IPS-18c (cell line): ENCODE measurements at regions not wholly inside any gene's neighbourhood (a gene's known extent, or its start where the extent isn't known, plus 50 kb on each side); places are given as distances from the start of the nearest gene placed in this dataset.

ENCODE experiments used
- H3K4me3 ChIP-seq: 2 replicates; pipeline ENCODE4 v1.7.0; 2013; ENCODE audit warnings: low read depth, mild to moderate bottlenecking, low read length, moderate library complexity; ENCODE audit not compliant: insufficient read depth
- H3K9me3 ChIP-seq: one replicate; pipeline ENCODE4 v1.6.1; 2013; ENCODE audit warnings: mild to moderate bottlenecking, low read length, moderate library complexity; ENCODE audit not compliant: control insufficient read depth, insufficient read depth

DNA sequence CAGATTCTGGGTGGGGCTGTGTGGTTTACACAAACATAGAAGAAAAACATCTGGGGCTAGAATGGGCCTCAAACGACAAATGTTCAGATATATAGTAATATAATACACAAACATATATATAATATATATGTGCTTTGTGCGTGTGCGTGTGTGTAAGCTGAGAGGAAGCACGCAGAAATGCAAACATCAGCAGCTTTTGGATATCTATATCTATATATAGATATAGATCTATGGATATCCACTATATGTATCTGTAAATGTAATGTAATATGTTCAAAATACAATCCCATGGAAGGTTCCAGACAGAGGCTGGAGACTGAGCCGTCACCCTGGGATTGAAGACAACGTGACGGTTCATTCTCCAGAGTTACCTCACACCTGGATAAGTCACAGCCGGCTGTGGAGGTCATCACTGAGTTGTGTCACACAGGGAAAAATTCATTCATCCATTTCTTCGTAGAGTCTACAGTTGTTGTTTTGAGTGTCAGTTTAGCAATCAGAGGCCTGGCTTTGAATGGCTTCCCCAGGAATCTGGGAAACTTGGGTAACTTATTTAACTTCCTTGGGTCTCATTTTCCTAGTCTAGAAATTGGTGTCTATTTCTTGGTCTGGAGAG lies 123.0 kb upstream of the CPEB4 start:
- Histone ChIP-seq H3K9me3 (no peaks in the 10 kb centered on the region), H3K4me3 (no peak overlapping the region)

DNA sequence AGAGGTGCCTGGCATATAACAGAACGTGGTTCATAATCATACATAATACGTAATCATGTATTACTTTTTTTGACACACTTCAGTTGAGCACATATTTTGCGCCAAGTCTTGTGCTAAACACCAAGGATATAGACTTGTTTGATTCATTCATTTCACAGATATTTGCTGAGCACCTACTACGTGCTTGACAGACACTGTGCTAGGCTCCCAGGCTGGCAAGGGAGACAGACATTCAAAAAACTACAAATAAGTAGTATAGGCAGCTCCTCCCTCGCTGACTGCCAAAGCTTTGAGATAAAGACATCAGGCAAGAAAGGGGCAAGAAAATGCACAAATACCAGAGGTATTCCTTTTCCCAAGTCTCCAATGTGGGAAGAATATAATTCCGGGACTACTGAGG lies 122.5 kb upstream of the CPEB4 start:
- no peak overlapping the region for H3K4me3 ChIP-seq
- H3K9me3 ChIP-seq: no peaks in the 10 kb centered on the region

DNA sequence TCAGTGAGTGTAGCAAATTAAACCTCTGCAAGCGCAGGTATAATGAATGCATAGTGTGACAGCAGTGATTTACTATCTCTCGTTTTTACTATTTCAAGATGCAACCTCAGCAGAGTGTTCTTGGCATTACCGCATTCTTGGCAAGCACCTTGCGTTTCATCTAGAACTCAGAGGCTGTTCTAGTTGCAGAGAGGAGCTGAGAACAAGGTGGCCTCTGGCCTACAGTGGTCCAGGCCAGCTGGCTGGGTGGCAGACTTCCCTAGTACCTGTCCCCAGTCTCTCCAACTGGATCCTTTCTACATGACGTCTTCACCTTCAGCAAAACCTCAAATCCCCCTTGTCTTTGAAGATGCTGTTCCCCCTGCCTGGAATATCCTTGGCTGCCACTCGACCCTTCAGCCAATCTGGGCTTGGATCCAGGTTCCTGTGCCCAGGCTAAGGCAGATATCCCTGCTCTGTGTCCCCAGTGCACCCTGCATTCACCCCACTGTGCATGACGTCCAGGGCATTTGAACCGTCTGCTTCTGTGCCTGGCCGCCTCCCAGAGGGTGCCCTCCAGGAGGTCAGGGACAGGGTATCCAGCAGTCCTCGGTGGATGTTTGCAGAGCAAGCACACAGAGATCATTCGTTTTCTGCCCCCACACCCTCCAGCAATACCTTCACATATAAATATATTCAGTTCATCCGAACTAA lies 120.4 kb upstream of the CPEB4 start:
- Histone ChIP-seq H3K4me3 (no peak overlapping the region), H3K9me3 (no peaks in the 10 kb centered on the region)

DNA sequence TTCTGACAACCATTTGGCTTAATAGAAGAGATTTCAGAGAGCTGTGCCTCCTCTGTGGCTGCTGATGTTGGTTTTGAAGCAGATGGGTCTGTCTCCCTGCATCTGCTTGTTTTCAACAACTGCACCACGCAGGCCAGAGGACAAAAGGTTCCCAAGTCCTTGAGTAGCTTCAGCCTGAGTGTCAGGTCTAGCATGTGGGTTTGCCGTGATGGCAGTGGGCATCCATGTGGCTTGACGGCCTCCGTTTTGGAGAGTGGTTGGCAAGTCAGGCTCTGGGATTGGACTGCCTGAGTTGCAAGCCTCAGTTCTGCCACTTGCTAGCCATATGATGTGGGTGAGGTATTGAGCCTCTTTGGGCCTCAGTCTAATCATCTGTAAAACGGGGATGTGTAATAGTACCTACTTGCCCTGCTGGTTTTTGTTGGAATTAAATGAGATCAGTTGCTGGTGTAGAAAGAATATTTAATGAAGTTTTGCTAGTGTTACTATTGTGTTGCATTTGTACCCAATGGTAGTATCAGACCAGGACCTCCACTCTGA lies 119.8 kb upstream of the CPEB4 start:
- no peaks in the 10 kb centered on the region for H3K9me3 ChIP-seq
- H3K4me3 ChIP-seq: no peak overlapping the region

DNA sequence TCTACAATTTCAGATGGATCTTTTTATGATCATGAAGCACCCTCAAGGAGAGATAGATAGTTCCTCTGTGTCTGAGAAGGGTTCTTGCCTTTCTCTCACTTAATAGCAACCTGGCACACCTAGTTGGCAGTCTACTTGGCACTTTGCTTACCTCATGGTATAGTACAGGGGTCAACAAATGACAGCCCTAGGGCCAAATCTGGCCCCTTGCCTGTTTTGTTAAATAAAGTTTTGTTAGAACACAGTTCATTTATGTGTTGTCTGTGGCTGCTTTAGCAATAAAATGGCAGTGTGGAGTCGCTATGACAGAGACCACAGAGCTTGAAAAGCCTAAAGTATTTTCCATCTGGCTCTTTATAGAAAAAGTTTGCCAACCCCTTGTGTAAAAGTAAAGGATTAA lies 119.3 kb upstream of the CPEB4 start:
- Histone ChIP-seq H3K9me3 (no peaks in the 10 kb centered on the region), H3K4me3 (no peak overlapping the region)

DNA sequence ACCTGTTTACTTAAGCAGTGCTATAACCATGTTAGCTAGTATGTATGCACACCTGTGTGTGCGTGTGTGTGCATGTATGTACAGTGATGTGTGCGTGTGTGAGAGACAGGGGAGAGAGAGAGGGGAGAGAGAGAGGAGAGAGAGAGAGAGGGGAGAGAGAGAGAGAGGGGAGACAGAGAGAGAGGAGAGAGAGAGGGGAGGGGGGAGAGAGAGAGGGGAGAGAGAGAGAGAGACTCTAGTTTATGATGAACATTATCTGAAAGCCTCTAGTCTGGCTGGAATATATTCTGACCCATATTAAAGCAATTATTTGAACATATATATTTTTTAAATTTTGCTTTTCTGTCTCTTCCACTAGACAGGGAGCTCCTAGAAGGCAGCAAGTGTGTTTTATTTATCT lies 117.5 kb upstream of the CPEB4 start:
- H3K9me3 ChIP-seq: no peaks in the 10 kb centered on the region
- no peak overlapping the region for H3K4me3 ChIP-seq

DNA sequence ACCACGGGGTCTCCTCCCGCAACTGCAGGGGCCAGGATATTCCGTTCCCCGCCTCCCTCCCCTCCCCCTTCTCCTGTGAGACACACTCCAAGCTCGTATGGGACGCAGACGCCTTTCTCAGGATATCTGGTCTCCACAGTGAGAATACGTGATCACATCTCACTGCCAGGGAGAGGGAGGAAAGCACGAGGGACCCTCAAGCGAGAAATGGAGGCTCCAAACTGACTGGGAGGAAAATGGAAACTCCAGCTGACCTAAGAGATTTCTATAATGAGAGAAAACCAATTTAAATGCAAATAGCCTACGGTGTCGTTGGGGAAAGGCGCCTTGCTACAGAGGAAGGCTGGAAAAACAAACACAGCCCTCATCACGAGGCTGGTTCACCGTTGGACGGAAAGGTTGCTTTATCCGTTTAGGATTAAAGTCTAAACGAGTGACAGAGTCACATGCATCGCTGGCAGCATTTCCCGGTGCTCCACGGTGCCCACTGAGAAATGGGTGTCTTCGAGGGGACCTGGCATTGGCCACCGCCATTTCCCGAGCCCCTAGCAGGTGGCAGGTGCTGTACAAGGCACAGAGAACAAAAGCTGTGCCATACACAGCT lies 116.9 kb upstream of the CPEB4 start:
- no peak overlapping the region; the same call in 1 of the 2 replicates for H3K4me3 ChIP-seq
- H3K9me3 ChIP-seq: no peaks in the 10 kb centered on the region

DNA sequence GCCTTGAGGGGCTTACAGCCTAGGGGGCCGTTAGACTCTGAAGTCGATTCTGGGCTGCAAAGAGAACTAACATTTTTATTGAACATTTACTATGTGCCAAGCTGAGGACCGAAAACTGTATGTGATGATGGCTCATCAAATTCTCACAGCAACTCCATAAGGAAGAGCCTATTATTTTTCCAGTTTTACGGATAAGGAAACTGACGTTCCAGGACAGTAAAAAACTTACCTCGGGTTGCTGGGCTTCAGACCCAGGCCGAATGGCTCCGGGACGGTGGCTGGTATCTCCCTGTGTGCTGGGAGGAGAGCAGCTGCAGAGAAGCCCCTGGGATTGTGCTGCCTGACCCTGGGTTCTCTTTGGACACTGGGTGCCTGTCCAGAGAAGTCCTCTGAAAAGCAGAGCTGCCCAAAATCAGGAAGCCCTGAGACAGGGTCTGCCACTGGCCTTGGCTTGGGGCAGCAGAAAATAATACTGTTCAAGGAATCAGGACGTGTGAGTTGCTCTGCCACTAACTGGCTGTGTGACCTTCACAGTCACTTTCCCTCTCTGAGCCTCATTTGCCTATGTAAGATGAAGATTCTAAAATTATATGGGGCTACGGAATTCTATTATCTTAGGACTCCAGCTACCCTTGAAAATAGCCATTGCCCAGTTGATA lies 116.3 kb upstream of the CPEB4 start:
- Histone ChIP-seq H3K9me3 (no peaks in the 10 kb centered on the region), H3K4me3 (no peak overlapping the region)

DNA sequence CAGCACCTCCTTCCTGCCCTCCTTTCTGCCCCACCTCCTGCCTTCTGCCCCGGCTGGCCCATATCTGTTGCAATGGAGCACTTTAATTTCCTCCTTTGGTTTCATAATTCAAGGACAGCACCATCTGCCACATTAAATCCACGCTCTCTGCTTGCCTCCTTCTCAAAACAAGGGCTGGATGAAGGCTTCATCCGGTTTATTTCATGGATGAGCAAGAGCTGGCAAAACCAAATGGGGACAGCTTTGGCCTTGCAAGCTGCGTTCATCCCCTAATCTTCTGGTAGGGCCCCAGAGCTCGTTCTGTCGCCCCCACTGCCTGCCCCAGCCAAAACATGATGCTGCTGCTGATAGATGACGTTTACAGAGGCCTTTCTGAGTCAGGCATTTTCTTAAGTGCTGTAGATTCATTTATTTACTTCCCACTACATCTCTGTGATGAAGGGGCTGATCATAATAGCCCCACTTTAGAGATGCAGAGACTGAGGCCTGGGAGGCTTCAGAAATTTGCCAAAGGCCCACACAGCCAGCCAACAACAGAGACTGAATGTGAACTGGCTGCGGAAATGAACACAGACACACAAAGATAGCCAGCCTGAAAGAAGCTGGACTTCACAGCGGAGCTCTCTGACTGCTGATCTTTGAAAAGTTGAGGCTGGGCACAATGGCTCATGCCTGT lies 115.6 kb upstream of the CPEB4 start:
- no peak overlapping the region for H3K4me3 ChIP-seq
- no peaks in the 10 kb centered on the region for H3K9me3 ChIP-seq

DNA sequence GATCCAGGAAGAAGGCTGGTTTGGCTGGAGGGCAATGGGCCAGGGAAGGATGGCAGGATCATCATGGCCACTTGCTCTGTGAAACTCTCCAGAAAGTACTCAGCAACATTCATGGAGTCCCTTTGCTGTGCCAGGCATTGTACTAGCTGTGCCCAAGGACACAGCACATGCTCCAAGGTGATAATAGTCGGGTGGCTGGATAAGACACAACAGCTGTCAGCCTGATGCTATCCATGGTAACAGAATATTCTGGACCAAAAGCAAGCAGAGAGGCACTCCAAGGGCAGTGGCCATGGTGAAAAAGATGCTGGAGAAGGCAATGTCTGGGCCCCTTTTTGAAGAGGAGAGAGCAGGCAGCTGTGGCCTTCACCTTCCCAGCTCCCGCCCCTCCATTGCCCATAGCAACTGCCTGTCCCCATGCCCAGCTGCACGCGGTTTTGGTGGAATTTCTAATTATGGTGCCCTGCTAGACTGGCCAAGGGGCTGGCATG lies 113.8 kb upstream of the CPEB4 start:
- Histone ChIP-seq H3K9me3 (no peaks in the 10 kb centered on the region), H3K4me3 (no peak overlapping the region)

DNA sequence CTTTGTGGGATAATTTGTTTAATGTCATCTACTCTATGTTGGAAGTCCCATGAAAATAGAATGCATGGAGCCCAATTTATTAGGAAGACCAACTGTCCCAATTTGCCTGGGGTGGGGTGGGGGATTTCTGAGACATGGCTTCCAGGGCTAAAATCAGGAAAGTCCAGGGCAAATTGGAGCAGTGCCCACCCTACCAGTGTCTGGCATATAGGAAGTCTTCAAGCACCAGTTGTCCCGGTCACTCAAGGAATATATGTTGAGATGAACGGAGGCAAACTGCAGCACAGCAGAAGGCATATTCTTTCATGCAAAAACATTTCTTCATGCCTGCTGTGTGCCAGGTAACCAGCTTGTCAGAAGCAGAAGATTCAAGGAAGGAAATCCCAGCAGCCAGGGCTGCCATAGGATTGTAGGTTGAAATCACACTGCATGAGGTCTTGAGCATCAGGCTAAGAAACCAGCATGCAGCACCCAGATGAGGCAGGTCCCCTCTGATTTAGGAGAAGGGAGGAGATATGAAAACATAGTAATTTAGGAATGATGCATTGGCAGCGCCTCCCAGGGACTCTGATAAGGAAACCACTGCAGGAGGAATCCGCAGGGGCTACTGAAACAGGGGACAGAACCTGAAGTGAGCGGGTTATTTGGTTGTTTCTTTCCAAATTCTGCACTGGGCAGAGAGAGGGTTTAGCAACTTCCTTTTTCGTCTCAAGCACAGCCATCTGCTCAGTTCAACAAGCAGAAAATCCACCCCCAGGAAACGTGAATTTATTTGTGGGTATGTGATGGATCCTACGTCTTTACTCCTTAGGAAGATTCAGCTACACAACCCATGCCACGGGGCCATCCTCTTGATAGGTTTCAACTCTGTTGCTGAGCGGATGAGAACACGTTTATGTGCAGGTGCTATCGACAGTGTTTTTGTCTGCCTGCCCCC lies 112.6 kb upstream of the CPEB4 start:
- no peaks in the 10 kb centered on the region for H3K9me3 ChIP-seq
- no peak overlapping the region for H3K4me3 ChIP-seq

DNA sequence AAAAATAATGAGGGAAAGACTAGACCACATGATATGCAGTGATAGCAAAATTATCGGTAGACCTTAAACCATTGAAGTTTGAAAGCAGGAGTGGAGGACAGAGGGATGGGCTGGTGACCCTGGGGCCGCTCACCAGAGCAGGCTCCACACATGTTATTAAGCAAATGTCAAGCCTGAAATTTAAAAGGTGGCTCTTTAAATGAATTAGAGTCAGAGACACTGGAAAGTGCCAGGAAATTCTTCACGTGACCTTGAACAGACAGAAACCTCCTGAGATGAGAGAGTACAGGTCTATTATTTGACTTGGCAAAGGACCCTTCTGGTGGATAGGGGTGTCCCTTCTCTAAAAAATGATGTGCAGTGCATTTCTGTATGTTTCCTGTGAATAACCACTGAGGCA lies 111.0 kb upstream of the CPEB4 start:
- no peak overlapping the region for H3K4me3 ChIP-seq
- H3K9me3 ChIP-seq: no peaks in the 10 kb centered on the region

DNA sequence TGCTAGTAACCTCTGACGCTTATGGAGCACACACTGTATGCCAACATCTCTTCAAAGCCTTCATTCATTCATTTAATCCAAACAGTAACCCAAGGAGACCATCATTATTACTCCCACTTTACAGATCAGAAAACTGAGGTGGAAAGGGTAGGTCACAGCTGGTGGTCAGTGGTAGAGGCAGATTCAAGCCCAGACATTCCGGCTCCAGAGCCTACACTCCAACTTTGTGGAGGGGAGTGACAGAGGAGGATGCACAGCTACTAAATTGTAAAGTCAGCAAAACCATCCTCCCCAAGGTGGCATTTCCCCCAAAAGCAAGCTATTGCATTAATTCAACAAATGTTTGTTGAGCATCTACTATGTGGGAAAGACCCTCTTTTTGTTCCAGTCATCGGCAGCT lies 110.5 kb upstream of the CPEB4 start:
- Histone ChIP-seq H3K4me3 (no peak overlapping the region), H3K9me3 (no peaks in the 10 kb centered on the region)

DNA sequence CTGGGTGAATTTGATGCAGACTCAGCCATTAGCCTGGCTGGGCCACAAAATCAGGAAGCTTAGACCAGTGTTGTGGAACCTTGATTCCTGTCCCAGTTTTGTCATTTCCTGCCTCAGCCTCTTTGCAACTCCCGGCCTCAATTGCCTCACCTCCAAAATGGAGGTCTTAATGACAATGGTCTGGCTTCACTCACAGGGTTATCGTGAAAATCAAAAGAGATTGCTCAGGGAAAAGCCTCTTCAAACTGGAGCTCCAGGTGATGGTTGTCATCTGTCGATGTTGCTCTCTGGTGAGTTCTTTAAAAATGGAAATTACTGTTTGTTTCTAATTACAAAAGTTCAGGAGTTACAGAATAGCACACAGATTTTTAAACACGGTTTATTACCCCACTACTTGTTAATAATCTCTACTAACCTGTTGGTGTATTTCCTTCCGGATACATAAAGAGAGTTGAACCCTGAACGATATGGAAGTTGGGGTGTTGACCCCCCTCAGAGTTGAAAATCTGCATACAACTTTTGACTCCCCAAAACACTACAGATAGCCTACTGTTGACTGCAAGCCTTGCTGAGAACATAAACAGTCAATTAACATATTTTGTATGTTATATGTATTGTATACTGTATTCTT lies 109.9 kb upstream of the CPEB4 start:
- Histone ChIP-seq H3K4me3 (no peak overlapping the region), H3K9me3 (no peaks in the 10 kb centered on the region)

DNA sequence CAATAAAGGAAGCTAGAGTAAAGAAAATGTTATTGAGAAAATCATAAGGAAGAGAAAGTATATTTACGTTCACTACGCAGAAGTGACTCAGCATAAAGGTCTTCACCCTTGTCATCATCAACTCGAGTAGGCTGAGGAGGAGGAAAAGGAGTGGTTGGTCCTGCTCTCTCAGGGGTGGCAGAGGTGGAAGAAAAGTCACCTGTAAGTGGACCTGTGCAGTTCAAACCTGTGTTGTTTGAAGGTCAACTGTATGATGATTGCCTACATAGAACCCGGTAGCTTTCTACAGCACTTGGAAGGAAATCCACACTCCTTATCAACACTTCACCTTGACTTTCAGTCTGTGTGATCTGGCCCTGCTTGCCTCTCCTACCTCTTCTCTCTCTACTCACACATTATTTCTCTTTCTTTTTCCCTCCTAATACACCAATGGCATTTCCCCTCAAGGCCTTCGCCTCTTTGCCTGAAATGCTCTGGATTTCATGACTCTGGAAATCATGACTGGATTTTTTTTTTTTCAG lies 109.3 kb upstream of the CPEB4 start:
- Histone ChIP-seq H3K9me3 (no peaks in the 10 kb centered on the region), H3K4me3 (no peak overlapping the region)
